H1 (cell line): ENCODE measurements at regions not wholly inside any gene's neighbourhood (a gene's known extent, or its start where the extent isn't known, plus 50 kb on each side); places are given as distances from the start of the nearest gene placed in this dataset.

Experiments used
- CTCF ChIA-PET: fragments of 300-600 bp; sonication (Branson Sonifier 250); formaldehyde crosslinking; loops from one replicate; lab custom pipeline; 2021; ENCODE audit not compliant: partially characterized antibody; lab: Charles Lee
- POLR2A ChIA-PET: fragments of 300-600 bp; sonication (Branson Sonifier 250); formaldehyde crosslinking; loops from one replicate; lab custom pipeline; 2021; ENCODE audit warnings: inconsistent platforms; ENCODE audit not compliant: partially characterized antibody; lab: Charles Lee
- DNase-seq, 2 experiments: peaks; one replicate each; pipeline versions ENCODE4 v3.0.0 to v3.0.0-alpha.2; 2010 to 2022; ENCODE audit warnings: low spot score in 2 of 2, low read depth in 1 of 2, mixed read lengths in 1 of 2
- FAIRE-seq: peaks from 2 replicates; lab custom pipeline; 2011; peaks lifted over from hg19 to GRCh38; lab: Jason Lieb, UNC
- H2AFZ ChIP-seq: 2 replicates; pipeline ENCODE4 v1.8.1; 2012; ENCODE audit warnings: low read length, inconsistent platforms
- H2AK5ac ChIP-seq: 2 replicates; pipeline ENCODE4 v1.6.1; 2013; ENCODE audit warnings: low read depth, low read length
- H2BK120ac ChIP-seq: replicated peaks from 2 replicates; pipeline ENCODE3; 2013; ENCODE audit warnings: low read depth, low read length, inconsistent platforms
- H2BK12ac ChIP-seq: 2 replicates; pipeline ENCODE4 v1.6.1; 2013; ENCODE audit warnings: low read depth, low read length
- H2BK15ac ChIP-seq: 2 replicates; pipeline ENCODE4 v1.6.1; 2013; ENCODE audit warnings: low read length
- H2BK20ac ChIP-seq: 2 replicates; pipeline ENCODE4 v1.6.1; 2013; ENCODE audit warnings: low read length
- H2BK5ac ChIP-seq: 2 replicates; pipeline ENCODE4 v1.6.1; 2013; ENCODE audit warnings: low read depth, low read length
- H3K14ac ChIP-seq: 2 replicates; pipeline ENCODE4 v1.6.1; 2013; ENCODE audit warnings: inconsistent platforms; ENCODE audit not compliant: insufficient read length
- H3K18ac ChIP-seq: 2 replicates; pipeline ENCODE4 v1.6.1; 2013; ENCODE audit warnings: low read length; ENCODE audit errors: extremely low read depth
- H3K23ac ChIP-seq: 2 replicates; pipeline ENCODE4 v1.6.1; 2013; ENCODE audit warnings: inconsistent platforms; ENCODE audit not compliant: insufficient read length
- H3K23me2 ChIP-seq: 2 replicates; pipeline ENCODE4 v1.6.1; 2013; ENCODE audit warnings: low read depth, low read length
- H3K27ac ChIP-seq: 2 replicates; pipeline ENCODE4 v1.6.1; 2011; ENCODE audit warnings: low read depth, low read length, inconsistent platforms
- H3K27me3 ChIP-seq, 4 experiments: replicated peaks in 1 of 4; 1 replicate in 1 of 4; 2 replicates in 3 of 4; pipeline versions ENCODE4 v1.6.1 to v1.8.1; 2011 to 2013; ENCODE audit warnings: low read length in 3 of 4, mild to moderate bottlenecking in 3 of 4, inconsistent platforms in 2 of 4, mixed read lengths in 2 of 4, moderate library complexity in 1 of 4; ENCODE audit not compliant: control insufficient read depth in 3 of 4, insufficient read depth in 3 of 4; ENCODE audit errors: extremely low read depth in 1 of 4
- H3K36me3 ChIP-seq, 4 experiments: 2 replicates each; pipeline versions ENCODE4 v1.6.1 to v1.8.1; 2011 to 2013; ENCODE audit warnings: mild to moderate bottlenecking in 4 of 4, low read length in 3 of 4, moderate library complexity in 2 of 4, control low read depth in 1 of 4, inconsistent platforms in 1 of 4; ENCODE audit not compliant: insufficient read depth in 4 of 4, control insufficient read depth in 2 of 4
- H3K4ac ChIP-seq: replicated peaks from 2 replicates; pipeline ENCODE3; 2013; ENCODE audit warnings: low read length, low read depth, mixed read lengths, inconsistent platforms; ENCODE audit not compliant: insufficient read length
- H3K4me1 ChIP-seq, 4 experiments: replicated peaks in 1 of 4; 1 replicate in 1 of 4; 2 replicates in 3 of 4; pipeline versions ENCODE4 v1.6.1 to v1.8.1; 2011 to 2013; ENCODE audit warnings: low read length in 3 of 4, inconsistent platforms in 2 of 4, mixed read lengths in 1 of 4; ENCODE audit not compliant: insufficient read depth in 4 of 4, control insufficient read depth in 3 of 4
- H3K4me2 ChIP-seq, 2 experiments: 2 replicates each; pipeline versions ENCODE4 v1.6.1 to v1.8.1; 2011 to 2013; ENCODE audit warnings: low read depth in 2 of 2, low read length in 2 of 2, control low read depth in 1 of 2, inconsistent platforms in 1 of 2, mild to moderate bottlenecking in 1 of 2; ENCODE audit not compliant: insufficient read depth in 1 of 2
- H3K4me3 ChIP-seq, 4 experiments: fragments of 200-600, 300-600 bp in 1 of 4; sonication (generic), shearing (Covaris generic), sonication (Bioruptor Twin) in 1 of 4; 2 replicates each; pipeline versions ENCODE4 v1.5.1 to v1.8.1; 2011 to 2016; ENCODE audit warnings: low read length in 4 of 4, low read depth in 3 of 4, control low read depth in 2 of 4, inconsistent platforms in 2 of 4, mild to moderate bottlenecking in 2 of 4, mixed read lengths in 1 of 4, moderate library complexity in 1 of 4; ENCODE audit not compliant: insufficient read depth in 2 of 4; ENCODE audit errors: extremely low read depth in 1 of 4
- H3K56ac ChIP-seq: replicated peaks from 2 replicates; pipeline ENCODE3; 2013; ENCODE audit warnings: low read depth, mild to moderate bottlenecking, mixed read lengths, low read length, inconsistent platforms; ENCODE audit not compliant: insufficient read length
- H3K79me1 ChIP-seq: 2 replicates; pipeline ENCODE4 v1.6.1; 2013; ENCODE audit warnings: low read depth, low read length, control low read depth
- H3K79me2 ChIP-seq, 2 experiments: 2 replicates each; pipeline versions ENCODE4 v1.6.1 to v1.8.1; 2012 to 2013; ENCODE audit warnings: low read length in 2 of 2, mild to moderate bottlenecking in 2 of 2, inconsistent platforms in 1 of 2; ENCODE audit not compliant: insufficient read depth in 2 of 2, control insufficient read depth in 1 of 2
- H3K9ac ChIP-seq, 4 experiments: replicated peaks in 1 of 4; 1 replicate in 1 of 4; 2 replicates in 3 of 4; pipeline versions ENCODE4 v1.6.1 to v1.8.1; 2011 to 2013; ENCODE audit warnings: low read depth in 3 of 4, low read length in 3 of 4, control low read depth in 2 of 4, mild to moderate bottlenecking in 2 of 4, moderate library complexity in 2 of 4, inconsistent platforms in 1 of 4; ENCODE audit errors: extremely low read depth in 1 of 4
- H3K9me3 ChIP-seq, 2 experiments: 2 replicates each; pipeline versions ENCODE4 v1.6.1 to v1.8.1; 2012 to 2013; ENCODE audit warnings: mild to moderate bottlenecking in 2 of 2, moderate library complexity in 2 of 2, control low read depth in 1 of 2, inconsistent platforms in 1 of 2, low read depth in 1 of 2, low read length in 1 of 2, mixed read lengths in 1 of 2; ENCODE audit not compliant: insufficient read depth in 2 of 2
- H4K20me1 ChIP-seq, 2 experiments: replicated peaks in 1 of 2; 2 replicates each; pipeline versions ENCODE3 to v1.8.1; 2011 to 2013; ENCODE audit warnings: inconsistent platforms in 2 of 2, low read length in 2 of 2, mild to moderate bottlenecking in 1 of 2; ENCODE audit not compliant: insufficient read depth in 2 of 2, control insufficient read depth in 1 of 2
- H4K5ac ChIP-seq: 2 replicates; pipeline ENCODE4 v1.6.1; 2013; ENCODE audit warnings: low read length, low read depth, mixed read lengths, inconsistent platforms; ENCODE audit not compliant: insufficient read length
- H4K8ac ChIP-seq: 2 replicates; pipeline ENCODE4 v1.8.0; 2013; ENCODE audit warnings: mild to moderate bottlenecking, moderate library complexity, low read length, inconsistent platforms; ENCODE audit not compliant: insufficient read depth; ENCODE audit errors: extremely low read depth
- H4K91ac ChIP-seq: replicated peaks from 2 replicates; pipeline ENCODE3; 2013; ENCODE audit warnings: low read length, mixed read lengths, inconsistent platforms; ENCODE audit not compliant: insufficient read length
- POU5F1 ChIP-seq: IDR thresholded peaks from 2 replicates; pipeline ENCODE4 v1.6.1; 2011; ENCODE audit warnings: low read depth, mild to moderate bottlenecking, low read length, moderate library complexity
- WGBS, 2 experiments: shearing (Covaris generic) in 1 of 2; methylation state at CpG; one replicate each; pipeline versions ENCODE4 v1.1.6 to v1.1.7; 2013 to 2015; ENCODE audit warnings: low lambda C conversion rate in 2 of 2, mixed read lengths in 2 of 2, inconsistent platforms in 1 of 2, low coverage in 1 of 2, missing lambda C conversion rate in 1 of 2; ENCODE audit not compliant: insufficient replicate concordance in 2 of 2, insufficient coverage in 1 of 2, insufficient read length in 1 of 2; ENCODE audit errors: extremely low coverage in 1 of 2, missing lambda C conversion rate in 1 of 2; 5-methylcytosine and 5-hydroxymethylcytosine counted together

DNA sequence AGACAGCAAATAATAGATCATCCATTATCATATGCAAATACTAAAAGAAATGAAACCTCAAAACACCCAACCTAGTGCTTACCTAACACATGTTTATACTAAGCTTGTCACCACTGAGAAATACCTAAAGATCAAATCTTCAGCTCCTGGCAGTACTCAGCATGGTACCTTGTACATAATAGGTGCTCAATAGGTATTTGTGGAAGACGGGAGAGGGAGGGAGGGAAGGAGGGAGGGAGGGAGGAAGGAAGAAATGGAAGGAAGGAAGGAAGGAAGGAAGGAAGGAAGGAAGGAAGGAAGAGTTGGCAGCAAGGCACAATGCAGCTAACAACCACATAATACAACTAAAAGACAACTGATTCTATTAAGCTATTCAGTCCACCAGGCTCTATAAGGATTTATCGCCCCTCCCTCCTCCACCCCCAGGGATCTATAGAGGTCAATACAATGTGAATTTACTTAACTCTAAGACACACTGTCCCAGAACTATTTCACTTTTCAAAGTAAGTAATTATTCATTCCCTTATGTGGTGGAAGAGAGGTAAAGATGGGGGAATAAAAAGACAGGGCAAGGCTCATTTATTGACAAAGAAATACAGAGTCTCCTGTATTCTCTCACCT is 328.9 kb downstream of the PAPSS1 start:
- Histone ChIP-seq H3K56ac (no peak overlapping the region), H3K23ac (no peak overlapping the region), H3K36me3 (no peaks in the 10 kb centered on the region), H4K5ac (no peak overlapping the region), H3K4me3 (no peak overlapping the region), H2BK12ac (no peak overlapping the region), H4K20me1 (no peaks in the 10 kb centered on the region), H4K8ac (no peak overlapping the region), H3K4ac (no peak overlapping the region), H3K79me2 (no peaks in the 10 kb centered on the region), H2AFZ (no peak overlapping the region), H3K9me3 (no peaks in the 10 kb centered on the region; a peak in 1 of 4 replicates), H3K4me2 (no peak overlapping the region), H2BK5ac (no peak overlapping the region), H2AK5ac (no peak overlapping the region), H4K91ac (no peak overlapping the region), H2BK15ac (no peak overlapping the region), H3K18ac (no peak overlapping the region), H3K23me2 (no peaks in the 10 kb centered on the region), H3K4me1 (no peaks in the 10 kb centered on the region), H3K27me3 (no peaks in the 10 kb centered on the region), H3K9ac (no peak overlapping the region), H3K27ac (no peak overlapping the region), H3K14ac (no peak overlapping the region), H2BK20ac (no peak overlapping the region), H2BK120ac (no peak overlapping the region), H3K79me1 (no peaks in the 10 kb centered on the region)
- ChIA-PET CTCF (interaction anchor here (1.1 kb wide), 1 partner anchor 10 kb away, joined by 3 read pairs; no protein-coding TSS in a partner anchor), POLR2A (no interaction called here)
- DNase-seq (no peak), FAIRE-seq (no peak)
- 83% methylated on average over 1 of the region's 2 CpGs; no CpG with 5 or more reads in 1 of the 2 experiments for WGBS, 2 experiments
- TF ChIP-seq POU5F1 = no peak
